GM12891 (cell line): ENCODE measurements at regions not wholly inside any gene's neighbourhood (a gene's known extent, or its start where the extent isn't known, plus 50 kb on each side); places are given as distances from the start of the nearest gene placed in this dataset.

ENCODE experiments used
- PAX5 ChIP-seq: IDR thresholded peaks from 2 replicates; pipeline ENCODE4 v1.6.1; 2011; ENCODE audit warnings: low read length, moderate library complexity, mild to moderate bottlenecking; ENCODE audit not compliant: insufficient read depth, severe bottlenecking
- POLR2A ChIP-seq: IDR thresholded peaks from 2 replicates; pipeline ENCODE4 v1.6.1; 2011; ENCODE audit warnings: low read depth, low read length, control low read depth
- POLR2AphosphoS5 ChIP-seq: IDR thresholded peaks from 2 replicates; pipeline ENCODE4 v1.6.1; 2011; ENCODE audit warnings: low read depth, low read length, control low read depth
- POU2F2 ChIP-seq: IDR thresholded peaks from 2 replicates; pipeline ENCODE4 v1.6.1; 2011; ENCODE audit warnings: low read depth, mild to moderate bottlenecking, control low read depth, low read length, moderate library complexity
- SPI1 ChIP-seq: IDR thresholded peaks from 2 replicates; pipeline ENCODE4 v1.6.1; 2011; ENCODE audit warnings: low read depth, low read length, control low read depth
- TAF1 ChIP-seq: IDR thresholded peaks from 2 replicates; pipeline ENCODE4 v1.6.1; 2011; ENCODE audit warnings: low read depth, low read length, control low read depth

DNA sequence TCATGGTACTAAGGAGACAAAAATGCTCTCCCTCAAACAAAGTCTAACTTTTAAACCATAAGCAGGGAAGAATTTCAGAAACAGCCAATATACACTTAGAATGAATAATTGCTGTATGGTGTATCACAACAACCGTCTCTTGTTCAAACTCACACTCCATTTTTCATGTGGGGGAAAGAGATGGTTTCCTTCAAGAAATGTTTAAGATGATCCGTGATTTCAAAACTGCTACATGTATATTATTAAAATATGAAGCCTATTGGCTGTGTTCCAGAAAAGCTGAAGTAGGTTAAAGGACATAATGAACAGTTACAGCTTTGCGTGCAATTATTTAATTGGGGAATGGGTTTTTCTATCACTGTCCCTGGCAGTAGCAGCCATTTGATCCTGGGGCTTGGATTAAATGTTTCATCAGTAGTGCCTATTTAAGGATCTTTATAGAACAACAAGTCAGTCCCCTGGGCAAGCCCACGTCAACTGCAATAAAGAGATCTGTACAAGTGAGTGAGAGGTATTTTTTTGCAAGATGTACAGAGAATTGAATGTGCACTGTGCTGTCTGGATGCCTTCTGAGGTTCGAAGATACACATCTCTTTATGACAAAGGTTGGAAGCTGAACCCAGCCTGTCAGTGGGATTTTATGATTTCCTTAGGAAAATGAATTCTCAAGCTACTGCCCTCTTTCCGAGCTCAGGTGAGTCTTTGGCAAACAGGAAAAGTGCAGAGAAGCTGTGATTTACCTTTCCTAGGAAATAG lies 337.2 kb upstream of the RARB start:
- TF ChIP-seq TAF1 (no peak), POLR2A (no peak), POLR2AphosphoS5 (no peak), SPI1 (no peak), POU2F2 (no peak), PAX5 (no peak)
